Astrocyte (in vitro differentiated cells and primary cell): ENCODE measurements at regions not wholly inside any gene's neighbourhood (a gene's known extent, or its start where the extent isn't known, plus 50 kb on each side); places are given as distances from the start of the nearest gene placed in this dataset.

Experiments
- EZH2 ChIP-seq: IDR thresholded peaks from 2 replicates; pipeline ENCODE4 v1.6.1; 2012; ENCODE audit warnings: mild to moderate bottlenecking, low read length, inconsistent platforms; ENCODE audit not compliant: insufficient read depth
- TF ChIP-seq, protein P1 (sequence below): IDR thresholded peaks from 2 replicates; pipeline ENCODE4 v1.5.1; 2011; ENCODE audit warnings: low read depth, mild to moderate bottlenecking, inconsistent platforms, low read length, moderate library complexity; ENCODE audit not compliant: insufficient read depth

DNA sequence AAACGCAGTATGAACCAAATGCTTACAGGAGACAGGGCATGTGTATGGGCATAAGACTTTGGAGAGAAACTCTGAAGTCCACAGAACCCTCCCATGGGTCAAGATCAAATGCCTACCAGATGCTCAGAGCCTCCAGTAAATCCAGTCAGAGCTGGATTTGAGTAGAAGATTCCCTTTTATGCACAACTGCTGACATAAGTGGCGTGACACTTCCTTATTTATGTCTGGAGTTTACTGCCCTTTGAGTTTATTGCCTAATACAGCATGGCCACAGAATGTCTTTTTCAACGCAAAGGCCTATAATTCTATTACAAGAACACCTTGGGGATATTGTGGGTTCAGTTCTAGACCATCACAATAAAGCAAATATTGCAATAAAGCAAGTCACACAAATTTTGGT is 220.0 kb upstream of the FOXQ1 start:
- TF ChIP-seq, protein P1, sequence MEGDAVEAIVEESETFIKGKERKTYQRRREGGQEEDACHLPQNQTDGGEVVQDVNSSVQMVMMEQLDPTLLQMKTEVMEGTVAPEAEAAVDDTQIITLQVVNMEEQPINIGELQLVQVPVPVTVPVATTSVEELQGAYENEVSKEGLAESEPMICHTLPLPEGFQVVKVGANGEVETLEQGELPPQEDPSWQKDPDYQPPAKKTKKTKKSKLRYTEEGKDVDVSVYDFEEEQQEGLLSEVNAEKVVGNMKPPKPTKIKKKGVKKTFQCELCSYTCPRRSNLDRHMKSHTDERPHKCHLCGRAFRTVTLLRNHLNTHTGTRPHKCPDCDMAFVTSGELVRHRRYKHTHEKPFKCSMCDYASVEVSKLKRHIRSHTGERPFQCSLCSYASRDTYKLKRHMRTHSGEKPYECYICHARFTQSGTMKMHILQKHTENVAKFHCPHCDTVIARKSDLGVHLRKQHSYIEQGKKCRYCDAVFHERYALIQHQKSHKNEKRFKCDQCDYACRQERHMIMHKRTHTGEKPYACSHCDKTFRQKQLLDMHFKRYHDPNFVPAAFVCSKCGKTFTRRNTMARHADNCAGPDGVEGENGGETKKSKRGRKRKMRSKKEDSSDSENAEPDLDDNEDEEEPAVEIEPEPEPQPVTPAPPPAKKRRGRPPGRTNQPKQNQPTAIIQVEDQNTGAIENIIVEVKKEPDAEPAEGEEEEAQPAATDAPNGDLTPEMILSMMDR, result no peak
- no peak for TF ChIP-seq EZH2
